ENCODE measurements at regions not wholly inside any gene's neighbourhood (a gene's known extent, or its start where the extent isn't known, plus 50 kb on each side); places are given as distances from the start of the nearest gene placed in this dataset.

GRCh38 chr10:44835300-44835699 lies 75.8 kb upstream of the TMEM72 start:
- no peak for TF ChIP-seq CTCF (IDR thresholded peaks at IDR 0.05)

GRCh38 chr10:44843484-44843883 lies 67.7 kb upstream of the TMEM72 start:
- no peak for TF ChIP-seq CTCF (IDR thresholded peaks at IDR 0.05)

- no peak for TF ChIP-seq CTCF (IDR thresholded peaks at IDR 0.05)
Measured at GRCh38 chr10:44845361-44846175, 65.6 kb upstream of the TMEM72 start.

GRCh38 chr10:44847110-44847509 lies 64.0 kb upstream of the TMEM72 start:
- no peak for TF ChIP-seq CTCF (IDR thresholded peaks at IDR 0.05)

GRCh38 chr10:44848211-44848610 lies 62.9 kb upstream of the TMEM72 start:
- no peak for TF ChIP-seq CTCF (IDR thresholded peaks at IDR 0.05)

GRCh38 chr10:44849936-44850335 lies 61.2 kb upstream of the TMEM72 start:
- no peak for TF ChIP-seq CTCF (IDR thresholded peaks at IDR 0.05)

GRCh38 chr10:44850356-44850934 lies 60.7 kb upstream of the TMEM72 start:
- TF ChIP-seq CTCF (IDR thresholded peaks at IDR 0.05): no peak

All from LNCAP (cell line).